Upper lobe of left lung (tissue), 4 donors: ENCODE measurements at regions not wholly inside any gene's neighbourhood (a gene's known extent, or its start where the extent isn't known, plus 50 kb on each side); places are given as distances from the start of the nearest gene placed in this dataset.

ENCODE experiments used
- EP300 ChIP-seq, 4 donors: sonication (generic); formaldehyde crosslinking; IDR thresholded peaks; one replicate each; pipeline ENCODE4 v1.5.1; 2017; ENCODE audit warnings: antibody characterized with exemption in 4 of 4, control low read depth in 2 of 4
- POLR2A ChIP-seq, 4 donors: fragments of 450-650 bp; IDR thresholded peaks; one replicate each; pipeline ENCODE4 v1.5.1; 2016 to 2017; ENCODE audit warnings: antibody characterized with exemption in 4 of 4, mild to moderate bottlenecking in 2 of 4
- POLR2AphosphoS5 ChIP-seq, 2 donors: sonication (generic); formaldehyde crosslinking; IDR thresholded peaks; one replicate each; pipeline ENCODE4 v1.5.1; 2017; ENCODE audit warnings: antibody characterized with exemption in 2 of 2
- TF ChIP-seq, protein P1 (sequence below), 6 experiments: fragments of 450-650 bp in 4 of 6; fragments of 200-600 bp in 2 of 6; sonication (generic) in 2 of 6; IDR thresholded peaks; one replicate each; pipeline ENCODE4 v1.5.1; 2016 to 2019; ENCODE audit warnings: antibody characterized with exemption in 6 of 6

DNA sequence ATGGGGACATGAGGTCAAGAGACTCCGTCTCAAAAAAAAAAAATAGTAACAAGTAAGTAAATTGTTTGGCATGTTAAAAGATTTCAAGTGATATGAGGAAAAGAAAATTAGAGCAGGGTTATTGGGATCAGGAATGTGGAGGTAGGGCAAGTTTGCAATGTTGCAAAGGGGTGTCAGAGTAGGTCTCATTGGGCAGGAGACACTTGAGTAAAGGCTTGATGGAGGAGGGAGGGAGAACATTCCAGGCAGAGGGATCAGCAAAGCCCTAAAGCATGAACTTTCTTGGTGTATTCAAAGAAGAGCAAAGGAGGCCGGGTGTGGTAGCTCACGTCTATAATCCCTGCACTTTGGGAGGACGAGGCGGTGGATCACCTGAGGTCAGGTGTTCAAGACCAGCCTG is 87.1 kb upstream of the HAND1 start:
- no peak for TF ChIP-seq EP300 (IDR thresholded peaks at IDR 0.05)
- TF ChIP-seq, protein P1, sequence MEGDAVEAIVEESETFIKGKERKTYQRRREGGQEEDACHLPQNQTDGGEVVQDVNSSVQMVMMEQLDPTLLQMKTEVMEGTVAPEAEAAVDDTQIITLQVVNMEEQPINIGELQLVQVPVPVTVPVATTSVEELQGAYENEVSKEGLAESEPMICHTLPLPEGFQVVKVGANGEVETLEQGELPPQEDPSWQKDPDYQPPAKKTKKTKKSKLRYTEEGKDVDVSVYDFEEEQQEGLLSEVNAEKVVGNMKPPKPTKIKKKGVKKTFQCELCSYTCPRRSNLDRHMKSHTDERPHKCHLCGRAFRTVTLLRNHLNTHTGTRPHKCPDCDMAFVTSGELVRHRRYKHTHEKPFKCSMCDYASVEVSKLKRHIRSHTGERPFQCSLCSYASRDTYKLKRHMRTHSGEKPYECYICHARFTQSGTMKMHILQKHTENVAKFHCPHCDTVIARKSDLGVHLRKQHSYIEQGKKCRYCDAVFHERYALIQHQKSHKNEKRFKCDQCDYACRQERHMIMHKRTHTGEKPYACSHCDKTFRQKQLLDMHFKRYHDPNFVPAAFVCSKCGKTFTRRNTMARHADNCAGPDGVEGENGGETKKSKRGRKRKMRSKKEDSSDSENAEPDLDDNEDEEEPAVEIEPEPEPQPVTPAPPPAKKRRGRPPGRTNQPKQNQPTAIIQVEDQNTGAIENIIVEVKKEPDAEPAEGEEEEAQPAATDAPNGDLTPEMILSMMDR (IDR thresholded peaks at IDR 0.05): no peak
- TF ChIP-seq POLR2AphosphoS5 (IDR thresholded peaks at IDR 0.05): no peak
- TF ChIP-seq POLR2A (IDR thresholded peaks at IDR 0.05): no peak
